GM19372 (cell line): ENCODE measurements at regions not wholly inside any gene's neighbourhood (a gene's known extent, or its start where the extent isn't known, plus 50 kb on each side); places are given as distances from the start of the nearest gene placed in this dataset.
"Not testable (repeated sequence)": the region's sequence is repeated elsewhere in the genome, so short reads cannot be mapped to it uniquely, and the experiment has no call there.

Experiments
- ATAC-seq: cut with Tn5 transposase; IDR thresholded peaks from one replicate; pipeline ENCODE4 v1.9.1; 2021; ENCODE audit warnings: mild to moderate bottlenecking, low read depth, moderate library complexity; ENCODE audit not compliant: unreplicated experiment

- ATAC-seq = no peak
Measured at GRCh38 chr2:13308989-13309388, 592.3 kb downstream of the TRIB2 start.

GRCh38 chr2:13332060-13332459 lies 615.3 kb downstream of the TRIB2 start:
- ATAC-seq = no peak

DNA sequence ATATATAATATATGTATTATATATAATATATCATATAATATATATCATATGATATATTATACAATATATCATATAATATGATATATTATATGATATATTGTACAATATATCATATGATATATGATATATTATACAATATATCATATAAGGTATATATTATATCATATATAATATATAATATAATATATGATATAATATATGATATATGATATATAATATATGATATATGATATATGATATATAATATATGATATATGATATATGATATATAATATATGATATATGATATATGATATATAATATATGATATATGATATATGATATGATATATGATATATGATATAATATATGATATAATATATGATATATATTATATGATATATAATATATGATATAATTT lies 617.3 kb downstream of the TRIB2 start:
- not testable (repeated sequence) for ATAC-seq

DNA sequence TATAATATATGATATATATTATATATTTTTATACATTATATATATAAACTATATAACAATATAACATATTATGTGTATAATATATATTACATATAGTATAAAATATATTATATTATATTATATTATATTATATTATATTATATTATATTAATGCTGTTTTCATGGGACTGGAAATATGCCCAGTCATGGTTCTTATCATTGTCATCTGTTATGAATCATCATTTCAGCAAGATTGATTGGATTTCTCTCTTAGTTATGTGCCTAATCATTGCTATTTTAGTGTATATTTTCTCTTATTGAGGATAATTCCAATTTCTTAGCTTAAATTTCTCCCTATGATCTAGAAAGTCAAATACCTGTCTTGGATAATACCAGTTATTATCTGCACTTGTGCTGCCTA lies 617.8 kb downstream of the TRIB2 start:
- ATAC-seq = no peak

- ATAC-seq = no peak
Measured at GRCh38 chr2:13335862-13336535, 619.3 kb downstream of the TRIB2 start.

GRCh38 chr2:13351068-13351467 lies 634.3 kb downstream of the TRIB2 start:
- ATAC-seq = no peak

DNA sequence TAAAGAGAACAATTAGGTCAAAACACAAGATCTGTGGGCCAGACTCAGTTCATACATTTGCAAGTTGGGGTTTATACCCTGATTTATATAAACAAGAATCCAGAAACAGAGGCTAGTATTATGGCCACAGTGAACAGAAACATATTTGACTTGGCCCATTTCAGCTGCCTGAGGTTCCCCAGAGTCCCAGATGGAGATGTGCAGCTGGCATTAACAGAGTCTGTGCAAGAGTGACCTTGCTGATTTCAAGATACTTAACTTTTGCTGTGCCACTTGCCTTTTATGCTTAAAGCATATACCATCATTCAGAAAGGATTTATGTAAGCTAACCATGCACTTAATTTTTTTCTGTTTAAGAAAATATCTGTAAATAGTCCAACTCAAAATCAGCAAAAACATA lies 636.3 kb downstream of the TRIB2 start:
- no peak for ATAC-seq

GRCh38 chr2:13354031-13354430 lies 637.3 kb downstream of the TRIB2 start:
- no peak for ATAC-seq

GRCh38 chr2:13381928-13382327 lies 665.2 kb downstream of the TRIB2 start:
- ATAC-seq = not testable (repeated sequence)

- ATAC-seq = not testable (repeated sequence)
Measured at GRCh38 chr2:13389172-13389571, 672.4 kb downstream of the TRIB2 start.

DNA sequence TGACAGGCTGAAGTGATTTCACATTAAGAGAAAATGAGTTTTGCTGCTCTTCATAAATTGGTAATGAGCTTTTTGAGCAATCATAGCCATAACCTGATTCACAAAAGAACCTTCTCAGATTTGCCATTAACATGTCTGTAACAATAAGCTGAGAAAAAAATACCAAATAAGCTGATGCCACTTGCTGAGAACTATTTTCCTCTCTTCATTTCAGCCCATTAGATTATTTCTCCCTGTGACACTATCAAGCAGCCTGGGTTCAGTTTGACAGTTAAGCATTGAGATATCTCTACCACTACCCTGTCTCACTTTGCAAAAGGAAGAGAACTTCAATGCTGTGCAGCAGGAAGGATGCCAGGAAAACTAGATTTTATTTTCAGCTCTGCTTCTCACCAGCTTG lies 673.9 kb downstream of the TRIB2 start:
- no peak for ATAC-seq

DNA sequence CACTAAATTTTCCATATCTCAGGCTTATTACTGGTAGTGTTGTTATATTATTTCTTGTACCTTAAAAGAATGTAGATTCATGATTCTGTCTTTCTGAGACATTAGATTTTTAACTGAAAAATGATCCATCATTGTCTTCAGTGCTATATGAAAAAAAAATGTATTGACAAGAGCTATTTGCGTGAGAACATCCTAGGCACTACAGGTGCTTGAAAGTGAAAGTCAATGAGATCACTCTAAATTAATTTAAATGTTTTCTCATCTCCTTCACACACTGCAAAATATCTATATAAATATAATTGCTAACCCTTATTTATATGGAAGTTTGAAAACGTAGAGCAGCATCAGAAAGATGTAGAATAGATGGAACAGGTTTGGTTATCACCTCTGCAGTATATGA lies 684.6 kb downstream of the TRIB2 start:
- ATAC-seq = no peak

- ATAC-seq = no peak
Measured at GRCh38 chr2:13413989-13414388, 697.3 kb downstream of the TRIB2 start.

GRCh38 chr2:13414897-13415296 lies 698.2 kb downstream of the TRIB2 start:
- no peak for ATAC-seq

DNA sequence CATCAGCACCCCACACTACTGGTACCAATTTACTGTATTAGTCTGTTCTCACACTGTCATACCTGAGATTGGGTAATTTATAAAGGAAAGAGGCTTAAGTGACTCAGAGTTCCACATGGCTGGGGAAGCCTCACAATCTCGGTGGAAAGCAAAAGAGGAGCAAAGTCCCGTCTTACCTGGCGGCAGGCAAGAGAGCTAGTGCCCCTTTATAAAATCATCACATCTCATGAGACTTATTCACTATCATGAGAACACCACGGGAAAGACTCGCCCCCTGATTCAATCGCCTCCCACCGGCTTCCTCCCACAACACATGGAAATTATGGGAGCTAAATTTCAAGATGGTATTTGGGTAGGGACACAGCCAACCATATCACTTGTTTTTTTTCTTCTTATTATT lies 717.2 kb downstream of the TRIB2 start:
- no peak for ATAC-seq

GRCh38 chr2:13443554-13444261 lies 727.0 kb downstream of the TRIB2 start:
- not testable (repeated sequence) for ATAC-seq

GRCh38 chr2:13462464-13462863 lies 745.7 kb downstream of the TRIB2 start:
- ATAC-seq = no peak

- ATAC-seq = no peak
Measured at GRCh38 chr2:13466076-13466475, 749.3 kb downstream of the TRIB2 start.

- no peak for ATAC-seq
Measured at GRCh38 chr2:13474538-13474937, 757.8 kb downstream of the TRIB2 start.

DNA sequence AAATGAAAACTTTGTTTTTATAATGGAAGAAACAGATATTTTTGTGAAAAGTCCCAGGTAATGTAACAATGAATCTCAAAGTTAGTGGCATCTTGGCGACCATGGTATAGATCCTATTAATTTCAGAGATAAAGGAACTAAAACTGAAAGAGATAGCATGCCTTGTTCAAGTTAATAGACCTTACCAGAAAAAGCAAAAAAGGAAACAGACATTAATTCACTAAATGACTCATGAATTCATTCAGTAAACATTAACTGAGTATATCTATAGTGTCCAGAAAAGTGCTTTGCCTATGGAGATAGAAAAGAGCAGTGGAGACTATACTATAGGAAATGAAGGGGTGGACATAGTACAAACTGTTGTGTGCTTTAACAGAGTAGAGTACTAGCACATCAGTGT lies 763.3 kb downstream of the TRIB2 start:
- ATAC-seq = peak; percentile 58

GRCh38 chr2:13481201-13481600 lies 764.5 kb downstream of the TRIB2 start:
- no peak for ATAC-seq

DNA sequence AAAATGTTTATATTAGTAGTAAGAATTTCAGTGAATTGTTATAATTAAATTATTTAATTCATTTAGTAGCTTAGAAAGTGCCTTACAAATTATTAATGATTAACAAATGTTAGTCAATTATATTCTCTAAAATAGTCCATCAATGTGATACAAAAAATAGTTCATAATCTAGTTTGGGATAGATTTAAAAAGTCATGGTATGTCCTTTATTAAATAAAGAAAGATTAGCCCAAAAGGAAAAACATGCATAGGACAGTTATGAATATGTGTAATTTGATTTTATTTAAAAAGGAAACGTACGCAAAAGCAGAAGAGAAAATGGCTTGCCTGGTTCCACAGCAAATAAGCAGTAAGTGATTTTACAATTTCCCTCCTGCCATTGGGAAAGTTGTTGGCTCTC lies 768.5 kb downstream of the TRIB2 start:
- no peak for ATAC-seq
